GM18870 (cell line): ENCODE measurements at regions not wholly inside any gene's neighbourhood (a gene's known extent, or its start where the extent isn't known, plus 50 kb on each side); places are given as distances from the start of the nearest gene placed in this dataset.
"Not testable (repeated sequence)": the region's sequence is repeated elsewhere in the genome, so short reads cannot be mapped to it uniquely, and the experiment has no call there.

Experiments used
- ATAC-seq: cut with Tn5 transposase; IDR thresholded peaks from one replicate; pipeline ENCODE4 v1.9.1; 2021; ENCODE audit warnings: moderate library complexity; ENCODE audit not compliant: unreplicated experiment

- ATAC-seq, result no peak
Observed at GRCh38 chr12:89845767-89846166, 137.1 kb upstream of the ATP2B1 start.

DNA sequence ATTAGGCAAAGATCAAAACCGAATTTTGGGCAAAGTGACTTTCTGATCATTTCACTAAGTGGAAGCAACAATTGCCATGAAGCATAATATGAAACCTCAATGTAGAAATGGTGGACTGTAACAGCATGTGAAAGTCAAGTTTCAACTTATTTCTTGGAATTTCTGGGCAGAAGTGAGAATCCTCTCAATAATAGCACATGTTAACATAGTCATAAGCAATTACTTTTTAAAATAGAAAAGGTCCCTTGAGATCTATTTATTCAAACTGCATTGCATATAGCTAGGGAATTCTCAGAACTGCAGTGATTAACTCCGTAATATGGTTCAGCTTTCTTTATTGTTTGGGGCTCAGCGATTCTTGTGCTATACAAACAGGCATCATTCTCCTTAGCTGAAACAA is 136.7 kb upstream of the ATP2B1 start:
- no peak for ATAC-seq

DNA sequence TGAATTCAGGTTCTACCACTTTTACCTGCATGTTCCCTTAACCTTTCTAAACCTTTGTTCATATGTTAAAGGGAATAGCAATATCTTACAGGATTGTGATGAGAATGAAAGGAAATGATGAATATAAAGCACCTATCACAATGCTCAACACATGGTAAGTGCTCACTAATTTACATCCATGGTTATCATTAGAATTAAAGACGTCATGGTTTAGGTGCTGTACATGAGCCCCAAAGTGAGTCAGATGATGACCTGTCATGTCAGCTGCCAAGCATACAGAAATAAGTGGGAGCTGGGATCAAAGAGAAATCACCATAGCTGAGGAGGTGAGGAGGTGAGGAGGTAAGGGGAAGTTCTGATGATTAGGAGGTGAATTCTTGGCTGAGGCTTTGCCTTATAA is 135.9 kb upstream of the ATP2B1 start:
- no peak for ATAC-seq

GRCh38 chr12:89840162-89840922 is 131.7 kb upstream of the ATP2B1 start:
- no peak for ATAC-seq

DNA sequence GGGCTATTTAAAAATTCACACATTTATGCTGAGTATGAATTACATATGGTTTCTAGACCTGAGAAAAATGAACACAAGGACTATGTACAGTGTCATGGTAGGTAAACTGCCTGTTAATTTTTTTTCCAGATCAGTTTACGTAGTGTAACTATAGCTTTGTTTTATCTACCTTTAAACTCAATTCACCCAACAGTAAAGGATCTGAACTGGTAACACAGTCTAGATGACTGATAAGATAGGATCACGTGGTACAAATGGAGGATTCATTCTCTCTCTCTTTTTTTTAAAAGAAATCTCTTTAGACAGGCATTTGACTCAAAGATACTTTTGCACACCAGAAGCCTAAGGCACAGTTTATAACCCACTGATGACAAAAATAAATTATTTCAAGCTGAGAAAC is 130.8 kb upstream of the ATP2B1 start:
- ATAC-seq, result no peak

DNA sequence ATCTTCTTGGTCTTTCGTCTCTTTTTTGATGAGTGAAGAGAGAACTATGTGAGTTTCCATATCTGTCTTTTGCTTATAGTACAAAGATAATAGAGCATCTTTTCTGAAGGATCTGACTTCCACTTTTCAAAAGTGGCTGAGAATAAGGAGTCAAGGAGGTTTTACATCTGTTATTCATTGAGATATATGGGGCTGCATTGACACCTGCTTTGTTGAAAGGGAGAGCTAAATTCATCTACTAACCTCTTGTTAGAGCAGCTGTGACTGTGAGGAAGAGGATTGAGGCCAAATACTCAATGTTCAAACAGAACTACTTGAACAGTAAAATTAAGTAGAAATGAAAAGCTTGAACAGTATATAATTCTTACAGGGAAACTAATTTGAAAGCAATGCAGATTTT is 130.2 kb upstream of the ATP2B1 start:
- ATAC-seq, result no peak

DNA sequence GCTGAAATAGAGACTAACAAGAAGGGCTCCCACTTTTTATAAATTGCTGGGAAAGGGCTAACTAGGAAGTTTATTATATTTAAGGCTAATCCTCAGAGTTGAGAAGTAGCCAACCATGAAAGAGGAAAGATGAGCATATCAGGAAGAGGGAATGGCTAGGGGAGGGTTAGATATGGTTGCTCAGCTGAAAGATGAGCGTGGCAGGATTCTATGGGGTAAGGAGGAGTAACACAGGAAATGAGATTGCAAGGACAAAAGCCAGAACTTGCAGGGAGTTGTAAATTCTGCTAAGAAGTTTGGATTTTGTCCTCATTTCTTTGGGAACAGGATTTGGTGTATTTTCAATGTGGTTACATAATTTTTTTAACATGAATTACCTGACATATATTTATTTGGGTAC is 127.4 kb upstream of the ATP2B1 start:
- no peak for ATAC-seq

GRCh38 chr12:89834676-89835075 is 126.0 kb upstream of the ATP2B1 start:
- ATAC-seq, result no peak

DNA sequence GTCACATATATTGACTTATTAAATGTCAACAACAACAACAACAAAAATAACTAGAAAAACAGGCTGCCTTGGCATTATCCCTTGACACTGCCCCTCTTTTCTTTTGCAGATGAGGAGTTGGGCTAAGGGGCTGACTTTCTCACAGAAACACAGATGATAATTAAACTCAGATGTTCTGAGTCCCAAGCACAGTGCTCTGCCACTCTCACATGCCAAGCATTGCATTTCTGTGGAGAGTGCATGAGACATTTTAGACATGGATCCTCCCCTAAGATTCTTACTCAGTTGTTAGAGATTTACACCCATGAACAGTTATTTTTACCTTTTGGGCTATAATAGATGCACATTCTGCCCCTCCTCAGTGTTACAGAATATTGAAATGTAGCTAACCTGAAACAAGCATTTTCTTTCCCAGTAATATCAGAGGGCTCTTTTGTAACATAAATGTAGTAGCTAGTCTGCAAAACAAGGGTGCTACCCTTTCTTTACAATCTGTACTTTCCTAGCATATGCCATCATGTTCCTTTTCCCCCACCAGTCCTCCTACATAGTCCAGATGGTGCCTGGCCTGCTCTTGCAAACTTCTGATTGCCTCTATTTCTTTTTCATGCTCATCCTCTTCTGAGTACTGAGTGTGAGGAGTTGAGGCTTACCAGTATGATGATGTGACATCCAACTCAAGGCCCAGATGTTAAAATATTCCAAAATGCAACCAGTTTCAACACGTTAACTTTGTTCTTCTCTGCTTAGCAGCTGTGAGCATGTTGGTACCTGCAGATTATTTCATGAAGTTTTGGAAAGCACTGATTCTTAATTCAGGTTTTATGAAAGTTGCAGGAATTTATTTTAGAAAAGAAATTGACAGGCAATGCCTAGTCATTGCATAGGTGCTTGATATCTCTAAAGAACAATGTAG is 125.0 kb upstream of the ATP2B1 start:
- no peak for ATAC-seq

- no peak for ATAC-seq
Observed at GRCh38 chr12:89832336-89832735, 123.7 kb upstream of the ATP2B1 start.

DNA sequence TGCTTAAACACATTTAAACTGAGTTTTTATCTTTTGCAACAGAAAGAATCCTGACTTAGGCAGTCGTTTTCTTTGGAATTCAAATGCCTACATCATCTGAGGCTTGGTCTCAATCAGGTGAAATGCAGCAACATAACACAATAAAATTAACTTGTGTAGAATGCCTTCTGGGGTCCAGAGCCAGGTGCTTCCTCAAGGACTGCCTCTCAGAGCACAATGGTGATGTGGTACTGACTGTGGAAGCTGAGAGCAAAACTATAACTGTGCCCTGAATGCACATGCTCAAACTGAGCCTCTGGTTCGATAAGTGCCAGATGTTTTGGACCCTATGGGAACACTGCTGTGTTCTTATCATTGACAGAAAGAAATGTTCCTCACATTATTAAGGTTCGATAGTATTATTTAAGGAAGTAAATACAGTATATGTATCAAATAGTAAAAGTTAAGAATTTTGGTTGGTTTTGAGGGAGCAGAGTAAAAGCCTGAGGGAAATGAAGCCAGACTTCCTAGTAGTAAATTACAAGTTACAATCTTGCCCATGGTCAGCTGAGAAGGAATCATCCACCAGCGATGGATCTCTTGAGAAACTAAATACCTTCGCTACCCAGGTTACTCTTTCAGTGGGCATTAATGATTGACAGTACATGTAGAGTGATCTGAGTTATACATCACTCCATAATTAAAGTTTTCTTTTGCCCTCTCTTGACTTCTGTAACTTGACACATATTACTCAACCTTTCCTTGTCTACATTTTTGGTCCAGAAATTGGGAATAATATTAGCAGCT is 122.9 kb upstream of the ATP2B1 start:
- ATAC-seq, result no peak

DNA sequence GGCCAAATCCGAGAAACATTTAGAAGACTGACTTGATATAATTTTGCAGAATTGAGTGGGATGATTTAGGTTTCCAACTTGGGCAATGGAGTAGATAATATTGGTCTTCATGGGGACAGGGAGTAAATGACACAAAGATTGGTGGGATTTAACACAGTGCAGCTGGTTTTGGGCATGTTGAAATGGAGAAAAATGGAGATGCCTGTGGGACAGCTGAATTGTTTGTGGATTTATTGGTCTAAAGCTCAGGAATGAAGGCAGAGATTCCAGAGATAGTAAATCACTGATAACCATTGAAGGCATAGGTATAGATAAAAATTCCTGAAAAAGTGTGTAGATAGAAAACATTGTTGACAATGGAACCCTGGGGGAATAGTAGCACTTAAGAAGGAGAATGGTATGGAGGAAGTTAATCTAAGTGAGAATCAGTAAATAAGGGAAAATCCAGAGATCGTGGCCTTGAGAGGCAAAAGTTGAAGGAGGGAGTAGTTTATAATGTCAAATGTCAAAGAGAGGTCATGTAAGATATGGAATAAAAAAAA is 120.9 kb upstream of the ATP2B1 start:
- ATAC-seq, result no peak

DNA sequence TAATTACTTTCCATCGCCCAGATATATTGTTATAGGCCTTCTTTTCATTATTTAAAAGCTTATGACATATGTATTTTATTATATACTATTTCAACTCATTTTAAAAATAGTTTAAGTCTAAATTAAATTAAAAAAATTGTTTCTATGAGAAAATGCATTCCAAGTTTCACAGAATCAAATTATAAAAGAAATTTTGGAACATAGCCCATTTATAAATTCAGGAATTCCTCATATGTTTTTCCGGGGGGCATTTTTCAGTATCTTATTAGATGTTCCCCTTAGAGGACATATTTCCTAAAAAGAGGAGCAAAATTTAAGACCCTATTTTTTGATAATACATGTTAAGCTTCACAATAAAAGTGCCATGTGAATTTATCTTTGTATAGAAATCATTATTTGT is 119.9 kb upstream of the ATP2B1 start:
- ATAC-seq, result no peak

DNA sequence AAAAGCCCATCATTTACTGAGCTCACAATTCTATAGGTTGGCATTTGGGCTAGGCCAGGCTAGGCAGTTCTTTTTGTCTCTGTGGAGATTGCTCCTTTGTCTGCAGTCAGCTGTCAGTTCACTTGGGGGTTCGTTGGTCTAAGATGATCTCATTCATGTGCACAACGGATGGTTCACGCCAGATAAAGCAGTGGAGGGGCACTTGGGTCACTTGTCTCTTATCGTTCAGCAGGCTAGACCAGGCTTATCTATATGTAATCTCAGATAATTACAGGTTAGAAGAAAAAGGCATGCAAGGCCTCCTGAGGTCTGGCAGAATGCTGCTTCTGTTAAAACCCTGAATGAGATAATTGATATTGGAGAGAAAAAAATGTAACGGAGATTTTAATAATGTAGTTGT is 119.0 kb upstream of the ATP2B1 start:
- ATAC-seq, result no peak

GRCh38 chr12:89826468-89826867 is 117.8 kb upstream of the ATP2B1 start:
- no peak for ATAC-seq

DNA sequence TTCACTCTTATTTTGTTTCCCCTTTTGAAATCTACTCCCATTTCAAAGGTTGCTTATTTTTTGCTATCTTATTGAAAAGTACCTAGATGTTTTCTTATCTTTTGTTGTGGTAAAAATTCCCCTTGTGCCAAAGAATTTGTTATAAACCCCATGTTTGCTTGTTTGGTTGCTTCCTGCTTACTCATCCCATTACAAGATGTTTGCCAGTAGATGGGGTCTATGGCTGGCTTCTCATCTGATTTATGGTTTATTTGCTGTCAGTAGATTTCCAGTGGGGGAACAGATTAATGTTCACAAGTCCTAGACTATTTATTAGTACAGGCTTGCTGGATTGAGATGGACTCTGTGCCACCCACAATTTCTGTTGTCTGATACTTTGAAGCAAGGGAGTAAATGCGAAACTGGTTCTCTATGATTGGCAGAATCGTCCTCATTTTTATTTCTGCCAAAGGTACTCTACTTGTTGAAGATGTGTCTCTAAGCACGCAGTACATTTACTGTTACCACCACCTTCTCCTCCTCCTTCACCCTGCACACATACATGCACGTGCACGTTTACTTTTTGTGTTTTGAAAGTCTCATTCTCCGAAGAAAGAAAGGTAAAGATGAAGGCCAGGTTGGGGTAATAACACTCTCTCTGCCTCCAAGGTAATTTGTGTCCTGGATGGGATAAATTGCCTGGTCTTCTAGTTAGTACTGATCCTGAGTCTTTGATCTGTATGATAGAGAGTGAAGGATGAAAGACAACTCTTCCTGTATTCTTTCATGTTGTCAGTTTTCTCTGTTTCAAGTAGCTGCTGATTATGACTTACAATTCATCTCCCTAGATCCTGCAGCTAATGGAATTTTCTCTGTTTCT is 117.2 kb upstream of the ATP2B1 start:
- no peak for ATAC-seq

GRCh38 chr12:89824822-89825221 is 116.2 kb upstream of the ATP2B1 start:
- no peak for ATAC-seq

GRCh38 chr12:89822992-89823391 is 114.4 kb upstream of the ATP2B1 start:
- ATAC-seq, result not testable (repeated sequence)

- no peak for ATAC-seq
Observed at GRCh38 chr12:89821896-89822295, 113.3 kb upstream of the ATP2B1 start.
